Neural cell (in vitro differentiated cells): ENCODE measurements at regions not wholly inside any gene's neighbourhood (a gene's known extent, or its start where the extent isn't known, plus 50 kb on each side); places are given as distances from the start of the nearest gene placed in this dataset.

Source experiments
- H2AFZ ChIP-seq: fragments of 200-600, 300-800 bp; sonication (generic), shearing (Covaris generic); 2 replicates; pipeline ENCODE4 v1.6.0; 2014; ENCODE audit warnings: low read depth, mild to moderate bottlenecking, antibody characterized with exemption, low read length, moderate library complexity
- H3F3A ChIP-seq: fragments of 200-600 bp; shearing (Covaris generic); 2 replicates; pipeline ENCODE4 v1.6.1; 2016; ENCODE audit warnings: mild to moderate bottlenecking, moderate library complexity, mixed read lengths, antibody characterized with exemption, low read length; ENCODE audit not compliant: insufficient read depth, poor library complexity, severe bottlenecking
- H3K27ac ChIP-seq: fragments of 200-600, 300-800 bp; sonication (generic), shearing (Covaris generic); 2 replicates; pipeline ENCODE4 v1.5.1; 2014; ENCODE audit warnings: mild to moderate bottlenecking, low read length, moderate library complexity
- H3K27me3 ChIP-seq: fragments of 300-800, 200-600 bp; sonication (generic), shearing (Covaris generic); 2 replicates; pipeline ENCODE4 v1.6.0; 2014; ENCODE audit warnings: mild to moderate bottlenecking, low read depth, low read length, moderate library complexity; ENCODE audit not compliant: insufficient read depth
- H3K36me3 ChIP-seq: fragments of 300-800, 200-600 bp; sonication (generic), shearing (Covaris generic); 2 replicates; pipeline ENCODE4 v1.5.1; 2014; ENCODE audit warnings: mild to moderate bottlenecking, antibody characterized with exemption, low read length, moderate library complexity; ENCODE audit not compliant: insufficient read depth
- H3K4me2 ChIP-seq: fragments of 300-800, 200-600 bp; sonication (generic), shearing (Covaris generic); 2 replicates; pipeline ENCODE4 v1.6.0; 2014; ENCODE audit warnings: mild to moderate bottlenecking, low read length
- H3K4me3 ChIP-seq: fragments of 300-800, 200-600 bp; sonication (generic), shearing (Covaris generic); 2 replicates; pipeline ENCODE4 v1.5.1; 2014; ENCODE audit warnings: mild to moderate bottlenecking, low read length, moderate library complexity
- H3K79me2 ChIP-seq: fragments of 200-600 bp; shearing (Covaris generic); replicated peaks from 2 replicates; pipeline ENCODE4 v1.6.0; 2014; ENCODE audit warnings: mild to moderate bottlenecking, low read length, moderate library complexity; ENCODE audit not compliant: insufficient read depth
- H3K9ac ChIP-seq: fragments of 300-800, 200-600 bp; sonication (generic), shearing (Covaris generic); 2 replicates; pipeline ENCODE4 v1.6.1; 2016; ENCODE audit warnings: mild to moderate bottlenecking, low read length, mixed read lengths
- H3K9me2 ChIP-seq: fragments of 200-600 bp; shearing (Covaris generic); 2 replicates; pipeline ENCODE4 v1.6.1; 2016; ENCODE audit warnings: mild to moderate bottlenecking, low read length, mixed read lengths; ENCODE audit not compliant: insufficient read depth
- H3K9me3 ChIP-seq: fragments of 200-600, 300-800 bp; sonication (generic), shearing (Covaris generic); 2 replicates; pipeline ENCODE4 v1.6.1; 2016; ENCODE audit warnings: mild to moderate bottlenecking, mixed run types, low read length, moderate library complexity, mixed read lengths
- H4K20me1 ChIP-seq: fragments of 200-600 bp; shearing (Covaris generic); 2 replicates; pipeline ENCODE4 v1.6.1; 2016; ENCODE audit warnings: mild to moderate bottlenecking, mixed run types; ENCODE audit not compliant: insufficient read depth
- EP300 ChIP-seq: fragments of 450-650 bp; conservative IDR thresholded peaks from 2 replicates; pipeline ENCODE4 v1.6.1; 2014; ENCODE audit warnings: antibody characterized with exemption, mild to moderate bottlenecking, moderate library complexity; ENCODE audit not compliant: poor library complexity, severe bottlenecking
- EZH2 ChIP-seq: fragments of 200-600, 300-800 bp; shearing (Covaris generic), sonication (generic); IDR thresholded peaks from 2 replicates; pipeline ENCODE4 v1.6.1; 2014; ENCODE audit warnings: antibody characterized with exemption, low read length, borderline replicate concordance, mild to moderate bottlenecking; ENCODE audit not compliant: insufficient read depth, poor library complexity, severe bottlenecking
- MXI1 ChIP-seq: fragments of 450-650 bp; conservative IDR thresholded peaks from 2 replicates; pipeline ENCODE4 v1.6.1; 2014; ENCODE audit warnings: antibody characterized with exemption, mild to moderate bottlenecking; ENCODE audit not compliant: poor library complexity, severe bottlenecking
- POLR2AphosphoS5 ChIP-seq: IDR thresholded peaks from 2 replicates; pipeline ENCODE4 v1.6.1; 2012
- RAD21 ChIP-seq: fragments of 450-650 bp; conservative IDR thresholded peaks from 2 replicates; pipeline ENCODE4 v1.6.1; 2014; ENCODE audit warnings: antibody characterized with exemption, mild to moderate bottlenecking, moderate library complexity
- REST ChIP-seq: IDR thresholded peaks from 2 replicates; pipeline ENCODE4 v1.6.1; 2012; ENCODE audit warnings: borderline replicate concordance
- SMC3 ChIP-seq: fragments of 450-650 bp; conservative IDR thresholded peaks from 2 replicates; pipeline ENCODE4 v1.6.1; 2014; ENCODE audit warnings: antibody characterized with exemption, mild to moderate bottlenecking, moderate library complexity; ENCODE audit not compliant: poor library complexity
- TAF1 ChIP-seq: IDR thresholded peaks from 2 replicates; pipeline ENCODE4 v1.6.1; 2012; ENCODE audit warnings: low read depth
- TF ChIP-seq, protein P1 (sequence below): fragments of 450-650 bp; IDR thresholded peaks from 2 replicates; pipeline ENCODE4 v1.5.1; 2014; ENCODE audit warnings: antibody characterized with exemption, mild to moderate bottlenecking, moderate library complexity; ENCODE audit not compliant: poor library complexity, severe bottlenecking

DNA sequence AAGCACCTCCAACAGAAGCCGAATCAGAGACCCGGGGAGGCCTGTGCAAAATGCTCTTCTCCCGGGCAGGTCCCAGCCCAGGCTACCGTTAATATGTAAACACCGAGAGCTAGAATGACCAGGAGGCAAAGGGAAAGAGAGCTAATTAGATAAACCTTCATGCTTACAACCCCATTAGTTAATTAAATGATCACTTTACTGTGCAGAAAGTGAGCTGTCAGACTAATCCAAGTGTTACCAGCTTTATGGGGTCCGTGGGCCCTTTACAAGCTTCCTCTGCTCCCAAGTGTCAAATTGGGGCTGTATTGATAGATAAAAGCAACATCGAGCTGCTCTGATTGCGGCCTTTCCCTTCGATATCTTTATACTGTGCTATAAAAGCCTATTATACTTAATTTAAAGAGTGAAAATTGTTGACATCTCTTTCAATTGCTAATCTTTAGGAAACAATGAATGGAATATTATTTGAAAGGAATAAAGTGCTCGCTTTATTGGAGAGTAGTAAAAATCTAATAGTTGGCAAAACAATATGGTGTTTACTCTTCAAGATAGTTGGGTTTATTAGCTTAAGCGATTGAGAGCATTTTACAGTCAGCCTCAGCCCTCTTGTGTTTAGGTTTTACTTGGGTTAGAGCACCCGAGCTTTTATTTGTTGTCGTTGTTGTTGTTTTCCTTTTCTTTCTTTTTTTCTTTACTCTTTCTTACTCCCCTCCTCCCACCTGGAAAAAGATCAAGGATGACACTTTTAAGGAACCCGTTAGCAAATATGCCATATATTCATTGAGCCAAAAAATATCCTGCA is 189.3 kb upstream of the GPR12 start:
- Histone ChIP-seq H3K4me3 (no peak overlapping the region), H3K9me2 (no peaks in the 10 kb centered on the region), H2AFZ (no peak overlapping the region), H3K79me2 (no peaks in the 10 kb centered on the region), H3K27me3 (no peaks in the 10 kb centered on the region), H3K4me2 (no peak overlapping the region), H3K27ac (no peak overlapping the region), H3K9ac (no peak overlapping the region), H3F3A (no peaks in the 10 kb centered on the region), H3K36me3 (no peaks in the 10 kb centered on the region), H4K20me1 (no peaks in the 10 kb centered on the region), H3K9me3 (no peaks in the 10 kb centered on the region)
- TF ChIP-seq MXI1, result no peak
- TF ChIP-seq SMC3, result no peak
- no peak for TF ChIP-seq EZH2
- no peak for TF ChIP-seq POLR2AphosphoS5
- no peak for TF ChIP-seq REST
- no peak for TF ChIP-seq TAF1
- TF ChIP-seq EP300, result no peak
- no peak for TF ChIP-seq RAD21

DNA sequence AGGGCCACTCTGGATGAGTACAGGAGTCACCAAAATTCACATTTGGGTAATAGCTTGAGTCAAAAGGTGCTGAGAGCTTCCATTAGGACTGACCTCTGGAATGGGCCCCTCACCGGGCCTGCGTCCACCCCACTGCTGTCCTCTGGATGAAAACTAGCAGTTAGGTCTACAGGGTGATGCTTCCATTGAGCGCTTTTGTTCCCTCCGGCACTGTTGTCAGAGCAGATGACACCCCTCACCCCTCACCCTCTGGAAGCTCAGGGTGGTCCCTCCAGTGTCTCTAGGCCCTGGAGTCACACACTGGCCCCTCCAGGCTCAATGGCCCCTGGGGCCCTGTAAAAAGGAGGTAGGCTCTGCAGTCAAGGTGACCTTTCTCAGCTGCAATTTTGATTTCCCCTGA is 187.8 kb upstream of the GPR12 start:
- TF ChIP-seq TAF1, result no peak
- no peak for TF ChIP-seq SMC3
- no peak for TF ChIP-seq POLR2AphosphoS5
- TF ChIP-seq EP300, result no peak
- TF ChIP-seq, protein P1, sequence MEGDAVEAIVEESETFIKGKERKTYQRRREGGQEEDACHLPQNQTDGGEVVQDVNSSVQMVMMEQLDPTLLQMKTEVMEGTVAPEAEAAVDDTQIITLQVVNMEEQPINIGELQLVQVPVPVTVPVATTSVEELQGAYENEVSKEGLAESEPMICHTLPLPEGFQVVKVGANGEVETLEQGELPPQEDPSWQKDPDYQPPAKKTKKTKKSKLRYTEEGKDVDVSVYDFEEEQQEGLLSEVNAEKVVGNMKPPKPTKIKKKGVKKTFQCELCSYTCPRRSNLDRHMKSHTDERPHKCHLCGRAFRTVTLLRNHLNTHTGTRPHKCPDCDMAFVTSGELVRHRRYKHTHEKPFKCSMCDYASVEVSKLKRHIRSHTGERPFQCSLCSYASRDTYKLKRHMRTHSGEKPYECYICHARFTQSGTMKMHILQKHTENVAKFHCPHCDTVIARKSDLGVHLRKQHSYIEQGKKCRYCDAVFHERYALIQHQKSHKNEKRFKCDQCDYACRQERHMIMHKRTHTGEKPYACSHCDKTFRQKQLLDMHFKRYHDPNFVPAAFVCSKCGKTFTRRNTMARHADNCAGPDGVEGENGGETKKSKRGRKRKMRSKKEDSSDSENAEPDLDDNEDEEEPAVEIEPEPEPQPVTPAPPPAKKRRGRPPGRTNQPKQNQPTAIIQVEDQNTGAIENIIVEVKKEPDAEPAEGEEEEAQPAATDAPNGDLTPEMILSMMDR, result no peak
- no peak for TF ChIP-seq MXI1
- no peak for TF ChIP-seq EZH2
- no peak for TF ChIP-seq RAD21
- no peak for TF ChIP-seq REST
- H3K79me2 ChIP-seq, result no peaks in the 10 kb centered on the region

More for the DNA sequence above, 187.8 kb upstream of the GPR12 start:
- H2AFZ ChIP-seq, result no peak overlapping the region
- no peaks in the 10 kb centered on the region for H3K9me2 ChIP-seq
- no peaks in the 10 kb centered on the region for H3F3A ChIP-seq
- H4K20me1 ChIP-seq, result no peaks in the 10 kb centered on the region
- no peak overlapping the region for H3K4me2 ChIP-seq
- no peaks in the 10 kb centered on the region for H3K9me3 ChIP-seq
- no peak overlapping the region for H3K9ac ChIP-seq
- H3K4me3 ChIP-seq, result no peak overlapping the region
- H3K27me3 ChIP-seq, result no peaks in the 10 kb centered on the region
- H3K36me3 ChIP-seq, result no peaks in the 10 kb centered on the region
- no peak overlapping the region for H3K27ac ChIP-seq
